Osteocyte (in vitro differentiated cells): ENCODE measurements at regions not wholly inside any gene's neighbourhood (a gene's known extent, or its start where the extent isn't known, plus 50 kb on each side); places are given as distances from the start of the nearest gene placed in this dataset.

Experiments
- DNase-seq: peaks from one replicate; pipeline ENCODE4 v3.0.0; 2021; ENCODE audit warnings: mixed read lengths; ENCODE audit not compliant: unreplicated experiment; ENCODE audit errors: extremely low spot score
- H3K27ac Mint-ChIP-seq: one replicate; pipeline ENCODE4 v1.8.0; 2021; ENCODE audit warnings: mild to moderate bottlenecking, mixed read lengths; ENCODE audit not compliant: unreplicated experiment
- H3K27me3 Mint-ChIP-seq: one replicate; pipeline ENCODE4 v1.8.0; 2021; ENCODE audit warnings: mixed read lengths; ENCODE audit not compliant: unreplicated experiment
- H3K36me3 Mint-ChIP-seq: one replicate; pipeline ENCODE4 v1.8.0; 2021; ENCODE audit warnings: mixed read lengths; ENCODE audit not compliant: unreplicated experiment
- H3K4me1 Mint-ChIP-seq: one replicate; pipeline ENCODE4 v1.8.0; 2021; ENCODE audit warnings: mixed read lengths; ENCODE audit not compliant: unreplicated experiment
- H3K4me3 Mint-ChIP-seq: one replicate; pipeline ENCODE4 v1.8.0; 2021; ENCODE audit warnings: mild to moderate bottlenecking, moderate library complexity, mixed read lengths; ENCODE audit not compliant: unreplicated experiment
- H3K9me3 Mint-ChIP-seq: one replicate; pipeline ENCODE4 v1.8.0; 2021; ENCODE audit warnings: mixed read lengths; ENCODE audit not compliant: unreplicated experiment
- CTCF ChIP-seq: fragments of 200-600 bp; sonication (generic); IDR thresholded peaks from 2 replicates; pipeline ENCODE4 v1.5.0; 2021; ENCODE audit warnings: antibody characterized with exemption, mild to moderate bottlenecking, moderate library complexity

GRCh38 chr9:31623511-31623910, 760.9 kb upstream of the ACO1 start:
- Mint-ChIP-seq H3K27ac (no peak overlapping the region), H3K4me1 (no peaks in the 10 kb centered on the region), H3K9me3 (peaks cover 7% of the 10 kb centered on the region), H3K36me3 (no peaks in the 10 kb centered on the region), H3K4me3 (no peak overlapping the region), H3K27me3 (no peaks in the 10 kb centered on the region)
- no peak for DNase-seq
- TF ChIP-seq CTCF, result no peak

- H3K27ac Mint-ChIP-seq, result no peak overlapping the region
- H3K4me1 Mint-ChIP-seq, result no peaks in the 10 kb centered on the region
- H3K36me3 Mint-ChIP-seq, result no peaks in the 10 kb centered on the region
- DNase-seq, result no peak
- TF ChIP-seq CTCF, result no peak
- no peak overlapping the region for H3K4me3 Mint-ChIP-seq
- peaks cover 12% of the 10 kb centered on the region for H3K27me3 Mint-ChIP-seq
- peaks cover 7% of the 10 kb centered on the region for H3K9me3 Mint-ChIP-seq
These were observed 755.2 kb upstream of the ACO1 start for GRCh38 chr9:31629292-31629691.

GRCh38 chr9:31637265-31637664, 747.2 kb upstream of the ACO1 start:
- no peak overlapping the region for H3K4me3 Mint-ChIP-seq
- no peak for TF ChIP-seq CTCF
- DNase-seq, result no peak
- H3K36me3 Mint-ChIP-seq, result no peaks in the 10 kb centered on the region
- no peaks in the 10 kb centered on the region for H3K9me3 Mint-ChIP-seq
- no peak overlapping the region for H3K27ac Mint-ChIP-seq
- H3K4me1 Mint-ChIP-seq, result peaks cover 2% of the 10 kb centered on the region
- H3K27me3 Mint-ChIP-seq, result peaks cover 32% of the 10 kb centered on the region

- Mint-ChIP-seq H3K27ac (no peak overlapping the region), H3K36me3 (no peaks in the 10 kb centered on the region), H3K9me3 (no peaks in the 10 kb centered on the region), H3K4me3 (no peak overlapping the region), H3K4me1 (peaks cover 2% of the 10 kb centered on the region), H3K27me3 (peaks cover 31% of the 10 kb centered on the region)
- no peak for DNase-seq
- TF ChIP-seq CTCF, result no peak
These were observed 746.6 kb upstream of the ACO1 start for GRCh38 chr9:31637861-31638260.

- DNase-seq, result no peak
- peaks cover 34% of the 10 kb centered on the region for H3K27me3 Mint-ChIP-seq
- peaks cover 2% of the 10 kb centered on the region for H3K4me1 Mint-ChIP-seq
- H3K36me3 Mint-ChIP-seq, result no peaks in the 10 kb centered on the region
- H3K27ac Mint-ChIP-seq, result no peak overlapping the region
- no peaks in the 10 kb centered on the region for H3K9me3 Mint-ChIP-seq
- TF ChIP-seq CTCF, result no peak
- no peak overlapping the region for H3K4me3 Mint-ChIP-seq
These were observed 745.0 kb upstream of the ACO1 start for GRCh38 chr9:31639451-31639850.
